ENCODE measurements at regions not wholly inside any gene's neighbourhood (a gene's known extent, or its start where the extent isn't known, plus 50 kb on each side); places are given as distances from the start of the nearest gene placed in this dataset.
"Not testable (repeated sequence)": the region's sequence is repeated elsewhere in the genome, so short reads cannot be mapped to it uniquely, and the experiment has no call there.

DNA sequence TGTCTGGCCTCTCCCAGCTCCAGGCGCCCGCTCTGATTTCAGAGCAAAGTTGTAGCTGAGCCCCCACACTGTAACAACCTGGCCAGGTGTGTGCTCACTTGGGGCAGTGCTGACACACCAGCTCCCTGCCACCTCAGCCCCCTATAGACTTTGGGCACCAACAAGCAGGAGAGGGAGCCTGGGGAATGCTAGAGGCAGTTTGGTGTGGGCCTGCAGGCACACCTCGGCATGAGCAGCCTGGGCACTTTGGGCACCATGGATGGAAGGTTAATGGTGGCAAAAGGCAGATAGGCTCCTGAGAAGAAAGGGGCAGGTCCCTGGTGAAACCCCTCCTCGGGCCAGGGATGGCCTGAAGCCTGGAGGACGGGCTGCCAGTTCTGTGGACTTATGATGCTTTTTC, 212.7 kb upstream of the GNAI1 start:
- no peak for TF ChIP-seq GATA2 (IDR thresholded peaks at IDR 0.05; ENCODE audit: insufficient read depth, insufficient read length, low read depth, low read length)
- no peak for TF ChIP-seq POLR2AphosphoS5 (IDR thresholded peaks at IDR 0.05; ENCODE audit: insufficient read depth, low read depth, low read length)
- TF ChIP-seq, protein P1, sequence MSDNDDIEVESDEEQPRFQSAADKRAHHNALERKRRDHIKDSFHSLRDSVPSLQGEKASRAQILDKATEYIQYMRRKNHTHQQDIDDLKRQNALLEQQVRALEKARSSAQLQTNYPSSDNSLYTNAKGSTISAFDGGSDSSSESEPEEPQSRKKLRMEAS (IDR thresholded peaks at IDR 0.05; ENCODE audit: insufficient read depth, insufficient read length): no peak
- no peak for TF ChIP-seq POLR2A (IDR thresholded peaks at IDR 0.05; ENCODE audit: low read depth, low read length)
- TF ChIP-seq EZH2 (IDR thresholded peaks at IDR 0.05; ENCODE audit: borderline replicate concordance, low read depth, low read length, severe bottlenecking): no peak
- TF ChIP-seq FOS (IDR thresholded peaks at IDR 0.05; ENCODE audit: borderline replicate concordance, insufficient read depth, low read length): no peak
- TF ChIP-seq, protein P2, sequence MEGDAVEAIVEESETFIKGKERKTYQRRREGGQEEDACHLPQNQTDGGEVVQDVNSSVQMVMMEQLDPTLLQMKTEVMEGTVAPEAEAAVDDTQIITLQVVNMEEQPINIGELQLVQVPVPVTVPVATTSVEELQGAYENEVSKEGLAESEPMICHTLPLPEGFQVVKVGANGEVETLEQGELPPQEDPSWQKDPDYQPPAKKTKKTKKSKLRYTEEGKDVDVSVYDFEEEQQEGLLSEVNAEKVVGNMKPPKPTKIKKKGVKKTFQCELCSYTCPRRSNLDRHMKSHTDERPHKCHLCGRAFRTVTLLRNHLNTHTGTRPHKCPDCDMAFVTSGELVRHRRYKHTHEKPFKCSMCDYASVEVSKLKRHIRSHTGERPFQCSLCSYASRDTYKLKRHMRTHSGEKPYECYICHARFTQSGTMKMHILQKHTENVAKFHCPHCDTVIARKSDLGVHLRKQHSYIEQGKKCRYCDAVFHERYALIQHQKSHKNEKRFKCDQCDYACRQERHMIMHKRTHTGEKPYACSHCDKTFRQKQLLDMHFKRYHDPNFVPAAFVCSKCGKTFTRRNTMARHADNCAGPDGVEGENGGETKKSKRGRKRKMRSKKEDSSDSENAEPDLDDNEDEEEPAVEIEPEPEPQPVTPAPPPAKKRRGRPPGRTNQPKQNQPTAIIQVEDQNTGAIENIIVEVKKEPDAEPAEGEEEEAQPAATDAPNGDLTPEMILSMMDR (IDR thresholded peaks at IDR 0.05; ENCODE audit: extremely low read depth in 1 of 2, insufficient read depth in 1 of 2, low read depth in 1 of 2, low read length in 2 of 2): no peak
- Histone ChIP-seq H3K79me2 (ENCODE audit: control insufficient read depth, insufficient read depth, low read length) (no peaks in the 10 kb centered on the region), H4K20me1 (replicated peaks; ENCODE audit: control insufficient read depth, extremely low read depth, insufficient read depth, low read length) (no peaks in the 10 kb centered on the region), H3K27me3 (ENCODE audit: control insufficient read depth in 2 of 2, insufficient read depth in 2 of 2, low read length in 2 of 2) (no peaks in the 10 kb centered on the region), H3K36me3 (ENCODE audit: control insufficient read depth in 2 of 2, extremely low read depth in 1 of 2, insufficient read depth in 2 of 2, low read length in 2 of 2) (no peaks in the 10 kb centered on the region), H3K4me2 (ENCODE audit: insufficient read depth, low read length) (no peak overlapping the region), H3K9ac (replicated peaks; ENCODE audit: extremely low read depth, insufficient read depth, low read length) (no peak overlapping the region), H3K9me1 (replicated peaks; ENCODE audit: control insufficient read depth, extremely low read depth, insufficient read depth, low read length) (no peaks in the 10 kb centered on the region), H3K27ac (ENCODE audit: insufficient read depth, low read depth, low read length) (no peak overlapping the region), H2AFZ (ENCODE audit: low read depth, low read length) (no peak overlapping the region), H3K9me3 (replicated peaks; ENCODE audit: control insufficient read depth, insufficient read depth, low read length) (no peaks in the 10 kb centered on the region), H3K4me3 (replicated peaks in 1 of 3; ENCODE audit: insufficient read depth in 1 of 3, low read depth in 1 of 3, low read length in 3 of 3) (no peak overlapping the region), H3K4me1 (ENCODE audit: control insufficient read depth, extremely low read depth, insufficient read depth, low read length) (no peaks in the 10 kb centered on the region)
- dilution Hi-C loops (cut with MboI; ENCODE audit: extremely low pct_ligation_motif_present, low sequenced_read_pairs) (no loop called here), intact Hi-C loops (cut with micrococcal nuclease) (no loop called here)
- ChIA-PET POLR2A (no interaction called here), CTCF (no interaction called here)
- no peak for DNase-seq (ENCODE audit: low read depth, low spot score)
- BruUV-seq (replicated peaks): no TSS peak
- no peak for FAIRE-seq

DNA sequence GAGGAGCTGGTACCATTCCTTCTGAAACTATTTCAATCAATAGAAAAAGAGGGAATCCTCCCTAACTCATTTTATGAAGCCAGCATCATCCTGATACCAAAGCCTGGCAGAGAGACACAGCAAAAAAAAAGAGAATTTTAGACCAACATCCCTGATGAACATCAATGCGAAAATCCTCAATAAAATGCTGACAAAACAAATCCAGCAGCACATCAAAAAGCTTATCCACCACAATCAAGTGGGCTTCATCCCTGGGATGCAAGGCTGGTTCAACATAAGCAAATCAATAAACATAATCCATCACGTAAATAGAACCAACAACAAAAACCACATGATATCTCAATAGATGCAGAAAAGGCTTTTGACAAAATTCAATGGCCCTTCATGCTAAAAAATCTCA, 216.0 kb upstream of the GNAI1 start:
- H3K4me3 ChIP-seq (replicated peaks in 1 of 3; ENCODE audit: insufficient read depth in 1 of 3, low read depth in 1 of 3, low read length in 3 of 3); H3K9me3 ChIP-seq (replicated peaks; ENCODE audit: control insufficient read depth, insufficient read depth, low read length); H3K9ac ChIP-seq (replicated peaks; ENCODE audit: extremely low read depth, insufficient read depth, low read length); DNase-seq (ENCODE audit: low read depth, low spot score); intact Hi-C loops (cut with micrococcal nuclease); POLR2A ChIA-PET; CTCF ChIA-PET; H3K27me3 ChIP-seq (ENCODE audit: control insufficient read depth in 2 of 2, insufficient read depth in 2 of 2, low read length in 2 of 2); H3K79me2 ChIP-seq (ENCODE audit: control insufficient read depth, insufficient read depth, low read length); H2AFZ ChIP-seq (ENCODE audit: low read depth, low read length); dilution Hi-C loops (cut with MboI; ENCODE audit: extremely low pct_ligation_motif_present, low sequenced_read_pairs); BruUV-seq (replicated peaks); H3K4me1 ChIP-seq (ENCODE audit: control insufficient read depth, extremely low read depth, insufficient read depth, low read length); H3K27ac ChIP-seq (ENCODE audit: insufficient read depth, low read depth, low read length); H3K4me2 ChIP-seq (ENCODE audit: insufficient read depth, low read length); FAIRE-seq; H3K9me1 ChIP-seq (replicated peaks; ENCODE audit: control insufficient read depth, extremely low read depth, insufficient read depth, low read length); H3K36me3 ChIP-seq (ENCODE audit: control insufficient read depth in 2 of 2, extremely low read depth in 1 of 2, insufficient read depth in 2 of 2, low read length in 2 of 2); H4K20me1 ChIP-seq (replicated peaks; ENCODE audit: control insufficient read depth, extremely low read depth, insufficient read depth, low read length): not testable (repeated sequence)

DNA sequence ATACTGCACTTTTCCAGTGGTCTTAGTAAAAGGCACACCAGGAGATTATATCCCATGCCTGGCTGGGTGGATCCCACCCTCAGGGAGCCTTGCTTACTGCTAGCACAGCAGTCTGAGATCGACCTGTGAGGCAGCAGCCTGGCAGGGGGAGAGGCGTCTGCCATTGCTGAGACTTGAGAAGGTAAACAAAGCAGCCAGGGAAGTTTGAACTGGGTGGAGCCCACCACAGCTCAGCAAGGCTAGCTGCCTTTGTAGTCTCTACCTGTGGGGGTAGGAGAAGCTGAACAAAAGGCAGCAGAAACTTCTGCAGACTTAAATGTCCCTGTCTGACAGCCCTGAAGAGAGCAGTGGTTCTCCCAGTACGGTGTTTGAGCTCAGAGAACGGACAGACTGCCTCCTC, 219.3 kb upstream of the GNAI1 start:
- POLR2A ChIA-PET; H4K20me1 ChIP-seq (replicated peaks; ENCODE audit: control insufficient read depth, extremely low read depth, insufficient read depth, low read length); FAIRE-seq: not testable (repeated sequence)

More for the DNA sequence above, 219.3 kb upstream of the GNAI1 start:
- H2AFZ ChIP-seq (ENCODE audit: low read depth, low read length); H3K36me3 ChIP-seq (ENCODE audit: control insufficient read depth in 2 of 2, extremely low read depth in 1 of 2, insufficient read depth in 2 of 2, low read length in 2 of 2); H3K9ac ChIP-seq (replicated peaks; ENCODE audit: extremely low read depth, insufficient read depth, low read length); dilution Hi-C loops (cut with MboI; ENCODE audit: extremely low pct_ligation_motif_present, low sequenced_read_pairs); CTCF ChIA-PET; H3K4me2 ChIP-seq (ENCODE audit: insufficient read depth, low read length); H3K4me1 ChIP-seq (ENCODE audit: control insufficient read depth, extremely low read depth, insufficient read depth, low read length); H3K79me2 ChIP-seq (ENCODE audit: control insufficient read depth, insufficient read depth, low read length); H3K9me1 ChIP-seq (replicated peaks; ENCODE audit: control insufficient read depth, extremely low read depth, insufficient read depth, low read length); H3K27ac ChIP-seq (ENCODE audit: insufficient read depth, low read depth, low read length); H3K27me3 ChIP-seq (ENCODE audit: control insufficient read depth in 2 of 2, insufficient read depth in 2 of 2, low read length in 2 of 2); BruUV-seq (replicated peaks); intact Hi-C loops (cut with micrococcal nuclease); H3K4me3 ChIP-seq (replicated peaks in 1 of 3; ENCODE audit: insufficient read depth in 1 of 3, low read depth in 1 of 3, low read length in 3 of 3); DNase-seq (ENCODE audit: low read depth, low spot score); H3K9me3 ChIP-seq (replicated peaks; ENCODE audit: control insufficient read depth, insufficient read depth, low read length): not testable (repeated sequence)

All from endothelial cell of umbilical vein (primary cell).